Astrocyte of the cerebellum (primary cell): ENCODE measurements at regions not wholly inside any gene's neighbourhood (a gene's known extent, or its start where the extent isn't known, plus 50 kb on each side); places are given as distances from the start of the nearest gene placed in this dataset.

ENCODE experiments used
- DNase-seq: peaks from one replicate; pipeline ENCODE4 v3.0.0-alpha.2; 2011; ENCODE audit warnings: low read depth
- H3K4me3 ChIP-seq: 2 replicates; pipeline ENCODE4 v1.5.1; 2011; ENCODE audit warnings: mild to moderate bottlenecking, low read depth, low read length, moderate library complexity
- CTCF ChIP-seq: IDR thresholded peaks from 2 replicates; pipeline ENCODE4 v1.5.1; 2012; ENCODE audit warnings: low read length, low read depth, moderate library complexity, mild to moderate bottlenecking; ENCODE audit errors: missing control alignments
- in situ Hi-C: cut with HindIII; loops from 2 replicates; pipeline ENCODE4 v1.10.0; 2017; ENCODE audit warnings: low sequenced_read_pairs

- no peak overlapping the region for H3K4me3 ChIP-seq
- DNase-seq, result no peak
- in situ Hi-C loops, result no loop called here
- no peak for TF ChIP-seq CTCF
Observed at GRCh38 chr12:12019881-12020280, 50.9 kb upstream of the BCL2L14 start.

GRCh38 chr12:12020762-12021161 lies 50.0 kb upstream of the BCL2L14 start:
- no peak for DNase-seq
- no peak overlapping the region for H3K4me3 ChIP-seq
- in situ Hi-C loops, result no loop called here
- TF ChIP-seq CTCF, result no peak
